ENCODE measurements at regions not wholly inside any gene's neighbourhood (a gene's known extent, or its start where the extent isn't known, plus 50 kb on each side); places are given as distances from the start of the nearest gene placed in this dataset.

GRCh38 chr2:52563151-52563550 is 1204.5 kb upstream of the CHAC2 start:
- intact Hi-C loops (cut with micrococcal nuclease) = no loop called here
- ATAC-seq = no peak
- TF ChIP-seq CTCF (IDR thresholded peaks at IDR 0.05) = no peak
- Mint-ChIP-seq H3K9me3 (peaks cover 10% of the 10 kb centered on the region), H3K4me3 (no peak overlapping the region), H3K4me1 (ENCODE audit: low read depth) (no peaks in the 10 kb centered on the region), H3K27ac (no peak overlapping the region), H3K27me3 (no peaks in the 10 kb centered on the region), H3K36me3 (ENCODE audit: low read depth) (no peaks in the 10 kb centered on the region)
- POLR2A ChIA-PET = no interaction called here
- CTCF ChIA-PET = no interaction called here
- no peak for DNase-seq

- no peak for DNase-seq
- no peak for ATAC-seq
- H3K4me3 Mint-ChIP-seq = no peak overlapping the region
- H3K27ac Mint-ChIP-seq = no peak overlapping the region
- intact Hi-C loops (cut with micrococcal nuclease) = no loop called here
- no peak for TF ChIP-seq CTCF (IDR thresholded peaks at IDR 0.05)
- ChIA-PET POLR2A (no interaction called here), CTCF (no interaction called here)
- no peaks in the 10 kb centered on the region for H3K27me3 Mint-ChIP-seq
- no peaks in the 10 kb centered on the region for H3K4me1 Mint-ChIP-seq (ENCODE audit: low read depth)
- peaks cover 8% of the 10 kb centered on the region for H3K9me3 Mint-ChIP-seq
- no peaks in the 10 kb centered on the region for H3K36me3 Mint-ChIP-seq (ENCODE audit: low read depth)
Measured at GRCh38 chr2:52558265-52558664, 1209.3 kb upstream of the CHAC2 start.

- ATAC-seq (no peak), DNase-seq (no peak)
- Mint-ChIP-seq H3K4me1 (ENCODE audit: low read depth) (no peaks in the 10 kb centered on the region), H3K27ac (no peak overlapping the region), H3K36me3 (ENCODE audit: low read depth) (no peaks in the 10 kb centered on the region), H3K27me3 (no peaks in the 10 kb centered on the region), H3K9me3 (peaks cover 12% of the 10 kb centered on the region), H3K4me3 (no peak overlapping the region)
- no peak for TF ChIP-seq CTCF (IDR thresholded peaks at IDR 0.05)
- ChIA-PET CTCF (no interaction called here), POLR2A (no interaction called here)
- intact Hi-C loops (cut with micrococcal nuclease) = no loop called here
Measured at GRCh38 chr2:52542297-52542696, 1225.3 kb upstream of the CHAC2 start.

- Mint-ChIP-seq H3K27me3 (no peaks in the 10 kb centered on the region), H3K9me3 (peaks cover 11% of the 10 kb centered on the region), H3K36me3 (ENCODE audit: low read depth) (no peaks in the 10 kb centered on the region), H3K27ac (no peak overlapping the region), H3K4me1 (ENCODE audit: low read depth) (no peaks in the 10 kb centered on the region), H3K4me3 (no peak overlapping the region)
- no peak for ATAC-seq
- no peak for TF ChIP-seq CTCF (IDR thresholded peaks at IDR 0.05)
- intact Hi-C loops (cut with micrococcal nuclease) = no loop called here
- ChIA-PET POLR2A (no interaction called here), CTCF (no interaction called here)
- DNase-seq = no peak
Measured at GRCh38 chr2:52539026-52539970, 1228.3 kb upstream of the CHAC2 start.

GRCh38 chr2:52537588-52537987 is 1230.0 kb upstream of the CHAC2 start:
- Mint-ChIP-seq H3K36me3 (ENCODE audit: low read depth) (no peaks in the 10 kb centered on the region), H3K27me3 (no peaks in the 10 kb centered on the region), H3K4me3 (no peak overlapping the region), H3K4me1 (ENCODE audit: low read depth) (no peaks in the 10 kb centered on the region), H3K27ac (no peak overlapping the region), H3K9me3 (peaks cover 9% of the 10 kb centered on the region)
- no peak for DNase-seq
- ChIA-PET CTCF (no interaction called here), POLR2A (no interaction called here)
- intact Hi-C loops (cut with micrococcal nuclease) = no loop called here
- no peak for TF ChIP-seq CTCF (IDR thresholded peaks at IDR 0.05)
- ATAC-seq = no peak
